Ishikawa (cell line): ENCODE measurements at regions not wholly inside any gene's neighbourhood (a gene's known extent, or its start where the extent isn't known, plus 50 kb on each side); places are given as distances from the start of the nearest gene placed in this dataset.

Source experiments
- EGR1 ChIP-seq: IDR thresholded peaks from 2 replicates; pipeline ENCODE4 v1.6.1; 2012
- EP300 ChIP-seq: IDR thresholded peaks from 2 replicates; pipeline ENCODE4 v1.6.1; 2012; ENCODE audit warnings: borderline replicate concordance
- TEAD4 ChIP-seq: IDR thresholded peaks from 2 replicates; pipeline ENCODE4 v1.6.1; 2012

GRCh38 chr4:72899621-72900020 is 169.9 kb downstream of the COX18 start:
- TF ChIP-seq EGR1, result no peak
- no peak for TF ChIP-seq EP300
- no peak for TF ChIP-seq TEAD4
